Smooth muscle cell (in vitro differentiated cells): ENCODE measurements at regions not wholly inside any gene's neighbourhood (a gene's known extent, or its start where the extent isn't known, plus 50 kb on each side); places are given as distances from the start of the nearest gene placed in this dataset.

Experiments used
- DNase-seq: peaks from one replicate; lab custom pipeline; 2025; ENCODE audit not compliant: unreplicated experiment; lab: John Stamatoyannopoulos, UW
- H2AFZ ChIP-seq: fragments of 200-600 bp; sonication (generic); 2 replicates; pipeline ENCODE4 v1.6.0; 2016; ENCODE audit warnings: antibody characterized with exemption, low read depth, mild to moderate bottlenecking
- H3F3A ChIP-seq: fragments of 200-600 bp; sonication (generic); 2 replicates; pipeline ENCODE4 v1.6.0; 2017; ENCODE audit warnings: antibody characterized with exemption, low read depth
- H3K27ac ChIP-seq: fragments of 200-600 bp; sonication (generic); 2 replicates; pipeline ENCODE4 v1.5.1; 2016; ENCODE audit warnings: low read depth, mild to moderate bottlenecking
- H3K27me3 ChIP-seq: fragments of 200-600 bp; sonication (generic); 2 replicates; pipeline ENCODE4 v1.6.1; 2016; ENCODE audit warnings: low read depth, mild to moderate bottlenecking
- H3K36me3 ChIP-seq: fragments of 200-600 bp; sonication (generic); 2 replicates; pipeline ENCODE4 v1.5.1; 2016; ENCODE audit warnings: low read depth
- H3K4me1 ChIP-seq: fragments of 200-600 bp; sonication (generic); 2 replicates; pipeline ENCODE4 v1.5.1; 2016; ENCODE audit warnings: low read depth
- H3K4me2 ChIP-seq: fragments of 200-600 bp; sonication (generic); 2 replicates; pipeline ENCODE4 v1.6.0; 2016; ENCODE audit warnings: mild to moderate bottlenecking
- H3K4me3 ChIP-seq: fragments of 200-600 bp; sonication (generic); 2 replicates; pipeline ENCODE4 v1.5.1; 2016; ENCODE audit warnings: mild to moderate bottlenecking
- H3K79me2 ChIP-seq: fragments of 200-600 bp; sonication (generic); 2 replicates; pipeline ENCODE4 v1.6.0; 2016; ENCODE audit warnings: low read depth, mild to moderate bottlenecking
- H3K9ac ChIP-seq: fragments of 200-600 bp; sonication (generic); 2 replicates; pipeline ENCODE4 v1.6.0; 2016; ENCODE audit warnings: low read depth
- H3K9me3 ChIP-seq: fragments of 200-600 bp; sonication (generic); replicated peaks from 2 replicates; pipeline ENCODE4 v1.5.1; 2016; ENCODE audit warnings: low read depth
- H4K20me1 ChIP-seq: fragments of 200-600 bp; sonication (generic); 2 replicates; pipeline ENCODE4 v1.6.0; 2016; ENCODE audit warnings: low read depth
- WGBS: methylation state at CpG from one replicate; pipeline ENCODE4 v1.1.7; 2016; ENCODE audit warnings: low lambda C conversion rate; 5-methylcytosine and 5-hydroxymethylcytosine counted together
- TF ChIP-seq, protein P1 (sequence below): fragments of 200-600 bp; sonication (generic); IDR thresholded peaks from 2 replicates; pipeline ENCODE4 v1.5.1; 2017; ENCODE audit warnings: borderline replicate concordance, mild to moderate bottlenecking, antibody characterized with exemption; ENCODE audit not compliant: insufficient read depth, poor library complexity, severe bottlenecking

DNA sequence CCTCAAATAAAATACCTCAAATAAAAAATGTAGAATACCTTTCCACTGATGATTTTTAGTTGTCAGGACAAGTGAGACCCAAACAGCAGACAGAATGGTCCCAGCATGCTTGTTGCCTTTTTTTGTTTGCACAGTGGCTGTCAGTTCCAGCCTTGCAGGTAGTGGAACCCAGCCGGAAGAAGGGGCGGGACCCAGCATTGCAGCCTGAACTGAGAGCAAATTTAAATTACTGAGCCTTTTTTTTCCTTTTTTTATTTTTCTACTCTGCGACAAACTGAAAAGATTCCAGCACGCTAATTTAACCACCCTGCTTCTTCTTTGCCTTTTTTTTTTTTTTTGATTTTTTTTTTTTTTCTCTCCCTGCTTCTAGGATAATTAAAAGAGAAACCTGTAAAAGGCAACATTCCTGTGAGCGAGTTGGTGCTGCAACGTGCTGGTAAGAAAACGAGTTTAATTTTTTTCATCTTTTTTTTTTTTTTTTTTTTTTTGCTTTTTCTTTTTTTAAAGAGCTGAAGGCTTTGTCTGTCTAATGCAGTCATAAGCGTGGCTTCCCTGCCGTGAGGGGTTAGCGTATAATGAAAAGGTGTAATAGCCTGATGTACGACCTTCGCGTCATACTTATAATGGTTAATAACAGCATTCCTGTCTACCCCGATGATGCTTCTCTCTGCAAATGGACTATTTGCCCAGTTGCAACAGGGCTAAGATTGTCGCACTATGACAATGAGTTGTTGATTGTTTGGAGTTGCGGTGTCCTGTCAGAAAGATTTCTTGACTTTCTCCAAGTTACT lies 555.3 kb upstream of the CELF2 start:
- Histone ChIP-seq H3K9ac (no peak overlapping the region), H3K79me2 (no peaks in the 10 kb centered on the region), H3F3A (no peaks in the 10 kb centered on the region), H3K4me2 (peak overlapping the region; percentile 69), H3K4me1 (peaks cover 4% of the 10 kb centered on the region), H2AFZ (peak overlapping the region; percentile 65), H3K27ac (no peak overlapping the region), H3K9me3 (no peaks in the 10 kb centered on the region), H3K27me3 (no peaks in the 10 kb centered on the region), H3K4me3 (no peak overlapping the region), H3K36me3 (no peaks in the 10 kb centered on the region), H4K20me1 (no peaks in the 10 kb centered on the region)
- DNase-seq = no peak
- WGBS = 69% methylated on average over 16 of the region's 16 CpGs
- TF ChIP-seq, protein P1, sequence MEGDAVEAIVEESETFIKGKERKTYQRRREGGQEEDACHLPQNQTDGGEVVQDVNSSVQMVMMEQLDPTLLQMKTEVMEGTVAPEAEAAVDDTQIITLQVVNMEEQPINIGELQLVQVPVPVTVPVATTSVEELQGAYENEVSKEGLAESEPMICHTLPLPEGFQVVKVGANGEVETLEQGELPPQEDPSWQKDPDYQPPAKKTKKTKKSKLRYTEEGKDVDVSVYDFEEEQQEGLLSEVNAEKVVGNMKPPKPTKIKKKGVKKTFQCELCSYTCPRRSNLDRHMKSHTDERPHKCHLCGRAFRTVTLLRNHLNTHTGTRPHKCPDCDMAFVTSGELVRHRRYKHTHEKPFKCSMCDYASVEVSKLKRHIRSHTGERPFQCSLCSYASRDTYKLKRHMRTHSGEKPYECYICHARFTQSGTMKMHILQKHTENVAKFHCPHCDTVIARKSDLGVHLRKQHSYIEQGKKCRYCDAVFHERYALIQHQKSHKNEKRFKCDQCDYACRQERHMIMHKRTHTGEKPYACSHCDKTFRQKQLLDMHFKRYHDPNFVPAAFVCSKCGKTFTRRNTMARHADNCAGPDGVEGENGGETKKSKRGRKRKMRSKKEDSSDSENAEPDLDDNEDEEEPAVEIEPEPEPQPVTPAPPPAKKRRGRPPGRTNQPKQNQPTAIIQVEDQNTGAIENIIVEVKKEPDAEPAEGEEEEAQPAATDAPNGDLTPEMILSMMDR = no peak

- peaks cover 15% of the 10 kb centered on the region for H3K4me1 ChIP-seq
- H4K20me1 ChIP-seq = no peaks in the 10 kb centered on the region
- H3K79me2 ChIP-seq = no peaks in the 10 kb centered on the region
- DNase-seq = no peak
- no peak overlapping the region for H3K9ac ChIP-seq
- no peak overlapping the region for H2AFZ ChIP-seq
- TF ChIP-seq, protein P1 = no peak
- WGBS = 88% methylated on average over 1 of the region's 1 CpG
- no peaks in the 10 kb centered on the region for H3K36me3 ChIP-seq
- H3K27ac ChIP-seq = no peak overlapping the region
- H3K4me2 ChIP-seq = no peak overlapping the region
- H3F3A ChIP-seq = no peaks in the 10 kb centered on the region
- H3K4me3 ChIP-seq = no peak overlapping the region
- no peaks in the 10 kb centered on the region for H3K9me3 ChIP-seq
- no peaks in the 10 kb centered on the region for H3K27me3 ChIP-seq
Observed at GRCh38 chr10:10471758-10472157, 545.9 kb upstream of the CELF2 start.

DNA sequence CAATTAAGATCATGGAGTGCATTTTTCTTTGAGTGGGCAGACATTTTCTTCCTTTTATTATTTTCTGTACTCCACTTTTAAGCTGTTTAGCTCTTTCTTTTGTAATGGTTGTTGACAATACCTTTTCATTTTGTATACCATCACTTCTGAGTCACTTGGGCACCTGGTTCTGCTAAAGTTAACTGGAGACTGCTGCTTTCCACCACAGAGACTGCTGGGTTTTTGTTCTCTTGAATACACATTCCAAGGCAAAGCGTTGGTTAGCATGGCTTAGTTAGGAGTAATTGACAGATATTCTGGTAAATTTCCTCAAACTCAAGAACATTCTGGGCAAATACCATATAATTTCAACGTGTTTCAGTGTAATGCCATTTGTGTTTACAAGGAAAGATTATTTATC lies 541.9 kb upstream of the CELF2 start:
- no peak for DNase-seq
- peaks cover 29% of the 10 kb centered on the region for H3K4me1 ChIP-seq
- H3K9me3 ChIP-seq = no peaks in the 10 kb centered on the region
- no peaks in the 10 kb centered on the region for H3K27me3 ChIP-seq
- no peak overlapping the region for H3K4me2 ChIP-seq
- TF ChIP-seq, protein P1 = no peak
- no peak overlapping the region for H3K9ac ChIP-seq
- no peaks in the 10 kb centered on the region for H4K20me1 ChIP-seq
- no peak overlapping the region for H2AFZ ChIP-seq
- no peaks in the 10 kb centered on the region for H3K79me2 ChIP-seq
- 25% methylated on average over 2 of the region's 2 CpGs for WGBS
- no peaks in the 10 kb centered on the region for H3K36me3 ChIP-seq
- H3K27ac ChIP-seq = no peak overlapping the region
- no peaks in the 10 kb centered on the region for H3F3A ChIP-seq
- H3K4me3 ChIP-seq = no peak overlapping the region

DNA sequence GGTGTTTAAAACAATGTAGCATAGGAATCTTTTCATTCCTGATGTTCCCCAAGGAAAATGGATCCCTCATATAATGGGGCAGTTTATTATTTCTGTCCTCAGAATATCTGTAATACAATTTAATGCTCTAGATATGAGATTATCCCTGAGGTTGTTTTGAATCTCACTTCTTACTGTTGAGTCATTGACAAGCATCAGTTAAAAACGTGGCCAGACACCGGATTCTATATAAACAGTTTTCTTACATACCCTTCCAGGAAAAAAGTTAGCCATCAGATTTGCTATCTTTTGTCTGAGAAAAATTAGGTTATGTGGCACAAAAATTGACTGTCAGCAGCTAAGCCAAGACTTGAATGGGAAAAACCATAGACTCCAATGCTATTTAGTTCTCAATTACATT lies 539.8 kb upstream of the CELF2 start:
- peaks cover 29% of the 10 kb centered on the region for H3K4me1 ChIP-seq
- no peaks in the 10 kb centered on the region for H3F3A ChIP-seq

More for the DNA sequence above, 539.8 kb upstream of the CELF2 start:
- Histone ChIP-seq H3K27me3 (no peaks in the 10 kb centered on the region), H3K4me3 (no peak overlapping the region), H3K9me3 (no peaks in the 10 kb centered on the region), H4K20me1 (no peaks in the 10 kb centered on the region), H2AFZ (no peak overlapping the region), H3K4me2 (peak overlapping the region; percentile 31), H3K79me2 (no peaks in the 10 kb centered on the region), H3K9ac (no peak overlapping the region), H3K36me3 (no peaks in the 10 kb centered on the region), H3K27ac (peak overlapping the region; percentile 29)
- TF ChIP-seq, protein P1 = no peak
- no peak for DNase-seq
- 18% methylated on average over 2 of the region's 2 CpGs for WGBS
